ENCODE measurements at regions not wholly inside any gene's neighbourhood (a gene's known extent, or its start where the extent isn't known, plus 50 kb on each side); places are given as distances from the start of the nearest gene placed in this dataset.

- H3K27ac Mint-ChIP-seq (ENCODE audit: unreplicated experiment): no peak overlapping the region
Measured at GRCh38 chr18:6578686-6579085, 150.8 kb upstream of the ARHGAP28 start.

GRCh38 chr18:6579486-6579885, 150.0 kb upstream of the ARHGAP28 start:
- Histone ChIP-seq H3K27me3 (replicated peaks; ENCODE audit: control insufficient read depth, insufficient read depth, low read length) (no peaks in the 10 kb centered on the region), H3K4me3 (ENCODE audit: low read depth, low read length) (no peak overlapping the region), H3K36me3 (ENCODE audit: control insufficient read depth, insufficient read depth, low read length) (no peaks in the 10 kb centered on the region), H3K4me1 (no peaks in the 10 kb centered on the region; the same call in 1 of the 2 replicates), H3K9me3 (no peaks in the 10 kb centered on the region)
- Mint-ChIP-seq H3K36me3 (ENCODE audit: insufficient read depth, unreplicated experiment) (no peaks in the 10 kb centered on the region), H3K27ac (ENCODE audit: unreplicated experiment) (no peak overlapping the region), H3K27me3 (ENCODE audit: insufficient read depth, unreplicated experiment) (no peaks in the 10 kb centered on the region), H3K4me1 (ENCODE audit: low read depth, unreplicated experiment) (peaks cover 16% of the 10 kb centered on the region), H3K9me3 (ENCODE audit: unreplicated experiment) (peaks cover 25% of the 10 kb centered on the region), H3K4me3 (ENCODE audit: unreplicated experiment) (no peak overlapping the region)
- POLR2A ChIA-PET: no interaction called here
- CTCF ChIA-PET: no interaction called here
- BruUV-seq (replicated peaks): no TSS peak
- no peak for DNase-seq
- intact Hi-C loops (cut with micrococcal nuclease; ENCODE audit: unreplicated experiment): no loop called here
- no peak for TF ChIP-seq CTCF (IDR thresholded peaks at IDR 0.05; ENCODE audit: insufficient read depth in 1 of 2, low read depth in 1 of 2, low read length in 1 of 2, severe bottlenecking in 1 of 2, unreplicated experiment in 1 of 2)

More at GRCh38 chr18:6578686-6579085, 150.8 kb upstream of the ARHGAP28 start:
- no peaks in the 10 kb centered on the region for H3K27me3 ChIP-seq (replicated peaks; ENCODE audit: control insufficient read depth, insufficient read depth, low read length)
- ChIA-PET CTCF (no interaction called here), POLR2A (no interaction called here)
- Mint-ChIP-seq H3K4me3 (ENCODE audit: unreplicated experiment) (no peak overlapping the region), H3K9me3 (ENCODE audit: unreplicated experiment) (peaks cover 17% of the 10 kb centered on the region), H3K4me1 (ENCODE audit: low read depth, unreplicated experiment) (peaks cover 17% of the 10 kb centered on the region), H3K27me3 (ENCODE audit: insufficient read depth, unreplicated experiment) (no peaks in the 10 kb centered on the region), H3K36me3 (ENCODE audit: insufficient read depth, unreplicated experiment) (no peaks in the 10 kb centered on the region)
- no peak overlapping the region for H3K4me3 ChIP-seq (ENCODE audit: low read depth, low read length)
- BruUV-seq (replicated peaks): no TSS peak
- no peaks in the 10 kb centered on the region for H3K9me3 ChIP-seq
- no peaks in the 10 kb centered on the region for H3K36me3 ChIP-seq (ENCODE audit: control insufficient read depth, insufficient read depth, low read length)
- DNase-seq: no peak
- TF ChIP-seq CTCF (IDR thresholded peaks at IDR 0.05; ENCODE audit: insufficient read depth in 1 of 2, low read depth in 1 of 2, low read length in 1 of 2, severe bottlenecking in 1 of 2, unreplicated experiment in 1 of 2): no peak
- no peaks in the 10 kb centered on the region; the same call in 1 of the 2 replicates for H3K4me1 ChIP-seq
- intact Hi-C loops (cut with micrococcal nuclease; ENCODE audit: unreplicated experiment): no loop called here

- Mint-ChIP-seq H3K9me3 (ENCODE audit: unreplicated experiment) (peaks cover 32% of the 10 kb centered on the region), H3K4me3 (ENCODE audit: unreplicated experiment) (no peak overlapping the region), H3K4me1 (ENCODE audit: low read depth, unreplicated experiment) (peaks cover 10% of the 10 kb centered on the region), H3K36me3 (ENCODE audit: insufficient read depth, unreplicated experiment) (no peaks in the 10 kb centered on the region), H3K27me3 (ENCODE audit: insufficient read depth, unreplicated experiment) (no peaks in the 10 kb centered on the region), H3K27ac (ENCODE audit: unreplicated experiment) (no peak overlapping the region)
- POLR2A ChIA-PET: no interaction called here
- CTCF ChIA-PET: no interaction called here
- intact Hi-C loops (cut with micrococcal nuclease; ENCODE audit: unreplicated experiment): no loop called here
- DNase-seq: no peak
- Histone ChIP-seq H3K4me1 (no peaks in the 10 kb centered on the region; the same call in 1 of the 2 replicates), H3K27me3 (replicated peaks; ENCODE audit: control insufficient read depth, insufficient read depth, low read length) (no peaks in the 10 kb centered on the region), H3K36me3 (ENCODE audit: control insufficient read depth, insufficient read depth, low read length) (no peaks in the 10 kb centered on the region), H3K9me3 (peaks cover 6% of the 10 kb centered on the region; the same call in 1 of the 2 replicates), H3K4me3 (ENCODE audit: low read depth, low read length) (no peak overlapping the region)
- TF ChIP-seq CTCF (IDR thresholded peaks at IDR 0.05; ENCODE audit: insufficient read depth in 1 of 2, low read depth in 1 of 2, low read length in 1 of 2, severe bottlenecking in 1 of 2, unreplicated experiment in 1 of 2): no peak
- no TSS peak for BruUV-seq (replicated peaks)
Measured at GRCh38 chr18:6580401-6580800, 149.1 kb upstream of the ARHGAP28 start.

Data from Caco-2 (cell line).